ENCODE measurements at regions not wholly inside any gene's neighbourhood (a gene's known extent, or its start where the extent isn't known, plus 50 kb on each side); places are given as distances from the start of the nearest gene placed in this dataset.
A peak's percentile ranks its signal among the peaks of the same experiment; 100 is the strongest.
"Not testable (repeated sequence)": the region's sequence is repeated elsewhere in the genome, so short reads cannot be mapped to it uniquely, and the experiment has no call there.

- in situ Hi-C loops (cut with HindIII; ENCODE audit: low pct_ligation_motif_present, low pct_unique_long_range_greater_than_20kb, low sequenced_read_pairs), result no loop called here
- no peak for DNase-seq
Measured at GRCh38 chr3:30306896-30307295, 299.5 kb upstream of the TGFBR2 start.

GRCh38 chr3:30307372-30307950, 298.9 kb upstream of the TGFBR2 start:
- DNase-seq, result no peak
- in situ Hi-C loops (cut with HindIII; ENCODE audit: low pct_ligation_motif_present, low pct_unique_long_range_greater_than_20kb, low sequenced_read_pairs), result no loop called here

- DNase-seq, result no peak
- in situ Hi-C loops (cut with HindIII; ENCODE audit: low pct_ligation_motif_present, low pct_unique_long_range_greater_than_20kb, low sequenced_read_pairs), result no loop called here
Measured at GRCh38 chr3:30308131-30308530, 298.3 kb upstream of the TGFBR2 start.

- in situ Hi-C loops (cut with HindIII; ENCODE audit: low pct_ligation_motif_present, low pct_unique_long_range_greater_than_20kb, low sequenced_read_pairs), result no loop called here
- no peak for DNase-seq
Measured at GRCh38 chr3:30309961-30310954, 296.1 kb upstream of the TGFBR2 start.

- in situ Hi-C loops (cut with HindIII; ENCODE audit: low pct_ligation_motif_present, low pct_unique_long_range_greater_than_20kb, low sequenced_read_pairs), result no loop called here
Measured at GRCh38 chr3:30311781-30312180, 294.6 kb upstream of the TGFBR2 start.

GRCh38 chr3:30313840-30314239, 292.6 kb upstream of the TGFBR2 start:
- in situ Hi-C loops (cut with HindIII; ENCODE audit: low pct_ligation_motif_present, low pct_unique_long_range_greater_than_20kb, low sequenced_read_pairs), result no loop called here

More at GRCh38 chr3:30311781-30312180, 294.6 kb upstream of the TGFBR2 start:
- no peak for DNase-seq

GRCh38 chr3:30314757-30315325, 291.6 kb upstream of the TGFBR2 start:
- no peak for DNase-seq
- in situ Hi-C loops (cut with HindIII; ENCODE audit: low pct_ligation_motif_present, low pct_unique_long_range_greater_than_20kb, low sequenced_read_pairs), result no loop called here

More at GRCh38 chr3:30313840-30314239, 292.6 kb upstream of the TGFBR2 start:
- no peak for DNase-seq

- in situ Hi-C loops (cut with HindIII; ENCODE audit: low pct_ligation_motif_present, low pct_unique_long_range_greater_than_20kb, low sequenced_read_pairs), result no loop called here
- DNase-seq, result no peak
Measured at GRCh38 chr3:30315447-30315846, 291.0 kb upstream of the TGFBR2 start.

- in situ Hi-C loops (cut with HindIII; ENCODE audit: low pct_ligation_motif_present, low pct_unique_long_range_greater_than_20kb, low sequenced_read_pairs), result no loop called here
- DNase-seq, result no peak
Measured at GRCh38 chr3:30317561-30317960, 288.8 kb upstream of the TGFBR2 start.

GRCh38 chr3:30318110-30318509, 288.3 kb upstream of the TGFBR2 start:
- in situ Hi-C loops (cut with HindIII; ENCODE audit: low pct_ligation_motif_present, low pct_unique_long_range_greater_than_20kb, low sequenced_read_pairs), result no loop called here
- no peak for DNase-seq

GRCh38 chr3:30319713-30320112, 286.7 kb upstream of the TGFBR2 start:
- in situ Hi-C loops (cut with HindIII; ENCODE audit: low pct_ligation_motif_present, low pct_unique_long_range_greater_than_20kb, low sequenced_read_pairs), result no loop called here
- peak; percentile 59 for DNase-seq

- DNase-seq, result no peak
- in situ Hi-C loops (cut with HindIII; ENCODE audit: low pct_ligation_motif_present, low pct_unique_long_range_greater_than_20kb, low sequenced_read_pairs), result no loop called here
Measured at GRCh38 chr3:30320392-30320791, 286.0 kb upstream of the TGFBR2 start.

- DNase-seq, result no peak
- in situ Hi-C loops (cut with HindIII; ENCODE audit: low pct_ligation_motif_present, low pct_unique_long_range_greater_than_20kb, low sequenced_read_pairs), result no loop called here
Measured at GRCh38 chr3:30321065-30321464, 285.3 kb upstream of the TGFBR2 start.

- DNase-seq; in situ Hi-C loops (cut with HindIII; ENCODE audit: low pct_ligation_motif_present, low pct_unique_long_range_greater_than_20kb, low sequenced_read_pairs): not testable (repeated sequence)
Measured at GRCh38 chr3:30323649-30324048, 282.8 kb upstream of the TGFBR2 start.

GRCh38 chr3:30324587-30324986, 281.8 kb upstream of the TGFBR2 start:
- in situ Hi-C loops (cut with HindIII; ENCODE audit: low pct_ligation_motif_present, low pct_unique_long_range_greater_than_20kb, low sequenced_read_pairs), result no loop called here
- DNase-seq, result peak; percentile 61

GRCh38 chr3:30327976-30328375, 278.4 kb upstream of the TGFBR2 start:
- in situ Hi-C loops (cut with HindIII; ENCODE audit: low pct_ligation_motif_present, low pct_unique_long_range_greater_than_20kb, low sequenced_read_pairs); DNase-seq: not testable (repeated sequence)

GRCh38 chr3:30328935-30329334, 277.5 kb upstream of the TGFBR2 start:
- DNase-seq; in situ Hi-C loops (cut with HindIII; ENCODE audit: low pct_ligation_motif_present, low pct_unique_long_range_greater_than_20kb, low sequenced_read_pairs): not testable (repeated sequence)

- peak; percentile 27 for DNase-seq
- in situ Hi-C loops (cut with HindIII; ENCODE audit: low pct_ligation_motif_present, low pct_unique_long_range_greater_than_20kb, low sequenced_read_pairs), result no loop called here
Measured at GRCh38 chr3:30331519-30331918, 274.9 kb upstream of the TGFBR2 start.
